ENCODE measurements at regions not wholly inside any gene's neighbourhood (a gene's known extent, or its start where the extent isn't known, plus 50 kb on each side); places are given as distances from the start of the nearest gene placed in this dataset.

DNA sequence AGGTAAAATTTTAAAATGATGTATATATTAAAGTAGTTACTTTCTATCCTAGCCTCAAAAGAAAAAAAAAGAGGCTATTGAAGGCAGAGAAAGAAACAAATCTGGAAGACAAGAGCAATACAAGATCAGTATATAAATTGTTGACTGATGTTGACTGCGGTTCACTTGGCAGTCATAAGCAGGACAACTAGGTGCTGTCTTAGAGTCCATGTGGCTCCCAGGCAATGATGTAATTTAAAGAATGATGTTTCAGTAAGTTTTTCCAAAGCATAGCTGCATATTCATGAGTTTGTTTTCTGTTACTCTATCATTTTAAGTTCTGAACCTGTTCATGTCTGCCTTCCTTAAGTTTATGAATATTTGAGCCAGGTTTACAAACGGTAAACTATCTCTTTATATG is 630.2 kb downstream of the FAT4 start:
- intact Hi-C loops (cut with DNase I): no loop called here
- no peak for ATAC-seq (ENCODE audit: poor library complexity)

DNA sequence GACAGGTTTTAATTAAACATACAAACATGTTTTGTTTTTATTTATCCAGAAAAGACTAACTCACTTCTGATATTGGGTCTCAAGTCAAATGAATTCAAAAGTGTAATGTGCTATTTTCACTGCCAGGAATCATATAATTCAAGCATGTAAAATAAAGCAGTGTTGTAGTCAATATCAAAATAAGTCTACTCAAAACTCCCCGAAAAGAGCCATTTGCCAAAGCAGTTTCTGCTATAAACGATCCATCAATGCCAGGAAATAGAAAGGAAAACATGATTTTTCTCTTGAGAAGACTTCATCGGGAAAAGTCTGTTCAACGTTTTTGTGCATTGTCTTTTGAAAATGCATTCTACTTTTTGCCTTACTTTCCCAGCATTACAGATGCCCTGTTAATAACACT is 633.3 kb downstream of the FAT4 start:
- ATAC-seq (ENCODE audit: poor library complexity): no peak
- intact Hi-C loops (cut with DNase I): no loop called here
- DNase-seq: no peak

More for the DNA sequence above, 630.2 kb downstream of the FAT4 start:
- no peak for DNase-seq

DNA sequence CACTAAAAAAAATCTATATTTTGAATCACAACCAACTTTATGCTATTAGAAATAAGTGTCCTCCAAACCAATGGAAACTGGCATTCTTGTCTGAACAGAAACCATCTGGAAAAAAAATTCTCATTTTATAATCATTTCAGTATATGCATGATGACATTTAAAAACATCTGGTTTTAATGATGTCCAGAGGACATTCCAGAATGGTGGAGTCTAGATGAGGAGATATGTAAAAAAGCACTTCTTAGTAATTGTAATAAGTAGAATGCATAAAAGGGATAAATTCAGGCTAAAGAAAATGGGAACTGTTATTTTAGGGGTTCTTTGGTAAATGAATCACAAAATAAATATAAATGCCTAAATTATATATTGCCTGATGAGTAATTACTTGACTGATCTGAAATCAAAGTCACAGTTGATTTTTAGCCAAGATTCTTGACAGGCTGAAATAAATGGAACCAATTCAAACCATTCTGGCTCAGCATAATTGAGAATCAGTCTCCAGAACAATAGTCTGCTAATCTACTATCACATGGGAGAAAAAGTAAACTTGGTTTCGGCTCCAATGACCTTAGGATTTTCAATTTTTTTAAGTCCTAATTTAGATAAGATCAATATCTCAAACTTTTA is 636.6 kb downstream of the FAT4 start:
- intact Hi-C loops (cut with DNase I): no loop called here
- ATAC-seq (ENCODE audit: poor library complexity) (no peak), DNase-seq (no peak)

DNA sequence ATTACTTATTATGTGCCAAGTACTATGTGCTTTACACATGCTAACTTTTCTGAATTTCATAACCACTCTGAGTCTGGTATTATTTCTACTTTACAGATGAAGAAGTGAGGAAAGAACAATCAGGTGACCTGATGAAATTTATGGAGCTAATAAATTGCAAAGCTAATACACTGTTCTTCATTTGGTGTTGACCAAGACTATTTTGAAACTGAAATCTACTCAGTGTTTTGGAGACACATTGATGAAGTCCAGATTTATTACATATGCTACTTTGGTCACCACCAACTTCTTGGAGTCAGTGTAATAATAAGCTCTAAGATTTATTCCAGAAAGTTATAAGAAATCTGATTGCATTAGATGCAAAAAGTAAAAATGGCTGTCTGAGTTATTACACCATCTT is 637.9 kb downstream of the FAT4 start:
- no peak for ATAC-seq (ENCODE audit: poor library complexity)
- intact Hi-C loops (cut with DNase I): no loop called here
- no peak for DNase-seq

DNA sequence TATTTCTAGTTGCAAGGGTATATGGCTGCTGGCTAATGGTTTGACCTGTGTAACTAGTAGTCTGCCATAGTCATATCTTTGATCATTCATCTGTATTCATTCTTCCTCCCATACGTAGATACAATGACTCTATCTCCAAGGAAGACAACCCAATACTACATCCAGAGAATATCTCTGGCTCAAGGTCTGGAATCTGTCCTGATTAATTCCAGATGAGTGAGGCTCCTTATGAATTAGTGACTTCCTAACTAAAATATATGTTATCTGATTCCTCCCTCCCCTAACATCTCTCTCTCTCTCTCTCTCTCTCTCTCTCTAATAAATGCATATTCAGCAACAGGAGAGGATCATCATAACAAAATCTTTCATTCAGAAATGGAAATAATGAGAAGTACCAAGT is 641.5 kb downstream of the FAT4 start:
- intact Hi-C loops (cut with DNase I): no loop called here
- ATAC-seq (ENCODE audit: poor library complexity) (no peak), DNase-seq (no peak)

DNA sequence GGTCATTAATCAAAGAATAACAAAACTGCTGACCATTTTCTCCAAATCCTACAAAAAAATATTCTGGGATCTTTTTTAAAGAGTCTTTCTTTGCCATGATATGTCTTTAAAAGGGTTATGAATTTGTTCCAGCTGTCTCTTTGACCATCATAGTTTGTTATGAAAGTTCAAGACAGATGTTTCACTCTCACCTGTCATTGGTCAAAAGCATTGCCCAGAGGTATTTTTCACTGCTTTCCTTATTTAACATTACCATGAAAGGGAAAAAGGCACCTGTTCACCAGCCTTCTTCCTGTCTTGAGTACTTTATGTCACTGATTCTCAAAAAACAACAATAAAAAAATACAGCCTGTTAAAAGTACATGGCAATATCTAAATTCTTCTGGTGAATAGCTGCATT is 643.8 kb downstream of the FAT4 start:
- no peak for ATAC-seq (ENCODE audit: poor library complexity)
- DNase-seq: no peak
- intact Hi-C loops (cut with DNase I): no loop called here

DNA sequence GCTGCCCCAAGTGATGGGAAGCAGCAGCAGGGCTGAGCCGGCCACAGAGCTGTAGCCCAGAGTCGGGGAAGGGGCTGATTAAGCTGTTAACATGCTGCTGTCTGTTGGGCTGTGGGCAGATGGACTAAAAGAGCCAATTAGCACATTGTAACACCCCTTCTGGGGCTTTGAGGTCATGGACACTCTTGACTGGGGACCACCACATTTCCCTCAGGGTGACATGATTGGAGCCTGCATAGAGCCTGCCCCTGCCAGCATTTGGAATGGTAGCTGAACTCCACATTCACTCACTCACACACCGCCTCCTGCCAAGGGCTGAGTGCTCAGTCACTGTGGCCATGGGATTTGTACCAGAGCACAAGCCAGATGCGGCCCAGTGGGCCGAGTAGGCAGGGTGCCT is 646.9 kb downstream of the FAT4 start:
- ATAC-seq (ENCODE audit: poor library complexity): no peak
- intact Hi-C loops (cut with DNase I): no loop called here

DNA sequence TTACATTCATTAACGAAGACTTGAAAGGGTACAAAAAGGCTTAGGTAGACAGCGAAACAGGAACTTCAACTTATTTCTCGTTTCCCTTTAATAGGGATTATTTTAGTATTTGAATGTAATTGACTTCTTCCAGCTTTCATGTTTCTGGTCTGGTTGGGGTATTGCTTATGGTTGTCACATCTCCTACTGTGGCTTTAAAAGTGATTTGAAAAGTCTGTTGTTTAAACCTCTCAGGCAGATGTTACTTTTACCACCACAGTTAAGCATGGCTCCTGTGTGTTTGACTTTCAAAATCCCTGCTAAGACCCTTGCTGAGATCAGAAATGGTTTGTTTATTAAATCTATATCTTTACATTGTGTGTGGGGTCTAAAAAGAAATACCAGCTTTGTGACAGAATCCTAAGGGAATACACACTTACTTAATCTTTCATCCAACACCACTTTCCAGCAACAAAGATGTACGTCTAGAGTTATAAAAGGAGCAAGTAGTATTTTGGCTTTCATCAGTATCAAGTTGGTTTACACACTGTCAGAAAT is 661.2 kb downstream of the FAT4 start:
- intact Hi-C loops (cut with DNase I): no loop called here
- no peak for DNase-seq
- no peak for ATAC-seq (ENCODE audit: poor library complexity)

More for the DNA sequence above, 646.9 kb downstream of the FAT4 start:
- DNase-seq: no peak

DNA sequence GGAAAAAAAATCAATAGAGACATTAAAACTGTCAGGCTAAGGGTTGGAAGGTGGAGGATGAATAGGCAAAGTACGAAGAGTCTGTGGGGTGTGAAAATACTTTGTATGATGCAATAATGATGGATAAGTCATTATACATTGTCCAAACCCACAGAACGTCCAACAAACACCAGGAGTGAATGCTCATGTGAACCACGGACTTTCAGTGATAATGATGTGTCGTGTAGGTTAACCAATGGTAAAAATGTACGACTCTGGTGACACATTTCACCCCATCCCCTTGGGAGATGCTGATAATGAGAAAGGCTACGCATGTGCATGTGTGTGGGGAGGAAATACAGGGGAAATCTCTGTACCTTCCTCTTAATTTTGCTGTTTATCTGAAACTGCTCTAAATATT is 665.2 kb downstream of the FAT4 start:
- intact Hi-C loops (cut with DNase I): no loop called here
- DNase-seq (no peak), ATAC-seq (ENCODE audit: poor library complexity) (no peak)

DNA sequence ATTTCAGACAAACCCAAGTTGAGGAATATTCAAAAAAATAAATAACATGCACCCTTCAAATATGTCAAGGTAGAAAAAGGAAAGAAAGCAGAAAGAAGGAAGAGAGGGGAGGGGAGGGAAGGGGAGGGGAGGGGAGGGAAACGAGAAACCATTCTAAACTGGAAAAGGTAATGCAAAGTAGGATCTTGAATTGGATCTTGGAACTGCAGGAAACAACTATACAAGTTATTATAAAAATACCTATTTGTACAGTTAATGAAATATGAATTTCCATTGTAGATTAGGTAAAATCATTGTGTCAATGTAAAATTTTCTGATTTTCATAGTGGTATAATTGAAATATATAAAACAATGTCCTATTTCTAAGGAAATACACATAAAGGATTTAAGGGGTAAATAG is 668.4 kb downstream of the FAT4 start:
- DNase-seq: no peak
- ATAC-seq (ENCODE audit: poor library complexity): no peak
- intact Hi-C loops (cut with DNase I): no loop called here

DNA sequence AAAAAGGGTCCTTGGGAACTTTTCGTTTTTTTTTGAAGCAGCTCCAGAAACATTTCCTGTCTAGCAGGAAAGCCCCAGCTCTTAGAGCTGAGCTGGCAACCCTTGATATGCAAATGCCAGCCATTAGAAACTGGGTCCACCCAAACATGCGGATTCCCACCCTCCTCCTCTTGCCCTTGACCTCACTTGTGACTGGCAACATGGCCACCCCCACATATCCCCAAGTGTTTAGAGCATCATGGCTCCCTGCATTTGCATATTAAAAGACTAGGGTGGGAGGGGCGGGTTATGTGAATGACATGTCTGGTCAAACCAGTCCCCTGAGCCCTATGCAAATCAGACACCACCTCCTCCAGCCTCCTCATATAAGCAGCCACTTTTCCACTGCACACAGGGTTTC is 671.1 kb downstream of the FAT4 start:
- intact Hi-C loops (cut with DNase I): no loop called here
- DNase-seq: no peak
- ATAC-seq (ENCODE audit: poor library complexity): no peak

DNA sequence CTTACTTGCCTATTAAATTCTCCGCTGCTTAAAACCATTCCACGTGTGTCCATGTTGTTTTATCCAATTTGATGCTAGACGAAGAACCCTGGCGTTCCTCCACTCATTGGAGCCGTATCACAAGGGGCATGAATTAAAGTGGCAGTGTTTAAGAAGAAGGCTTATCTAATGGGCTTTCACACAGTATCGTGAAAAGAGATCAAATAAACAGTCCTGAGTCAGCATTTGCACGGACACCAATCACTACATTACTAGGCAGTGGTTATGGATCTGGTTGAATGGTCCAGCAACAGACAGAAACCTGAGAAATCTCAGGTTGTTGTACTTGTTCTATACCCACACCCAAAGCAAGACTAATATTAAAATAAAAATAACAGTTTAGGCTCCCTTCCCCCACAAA is 671.6 kb downstream of the FAT4 start:
- intact Hi-C loops (cut with DNase I): no loop called here
- DNase-seq (no peak), ATAC-seq (ENCODE audit: poor library complexity) (no peak)

DNA sequence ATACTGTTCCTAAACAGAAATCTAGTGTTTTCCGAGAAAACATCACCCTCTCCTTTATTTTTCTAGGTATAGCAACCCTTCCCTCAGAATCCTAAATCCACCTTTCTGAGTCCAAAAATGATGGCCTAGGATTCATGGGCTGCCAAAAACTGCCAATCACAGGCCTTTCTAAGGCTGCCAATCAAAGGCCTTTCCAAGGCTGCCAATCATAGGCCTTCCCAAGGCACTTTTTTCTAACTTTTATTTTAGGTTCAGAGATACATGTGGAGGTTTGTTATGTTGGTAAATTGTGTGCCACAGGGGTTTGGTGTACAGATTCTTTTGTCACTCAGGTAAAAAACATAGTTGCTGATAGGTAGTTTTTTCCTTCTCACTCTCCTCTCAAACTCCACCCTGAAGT is 673.7 kb downstream of the FAT4 start:
- ATAC-seq (ENCODE audit: poor library complexity) (no peak), DNase-seq (no peak)
- intact Hi-C loops (cut with DNase I): no loop called here

DNA sequence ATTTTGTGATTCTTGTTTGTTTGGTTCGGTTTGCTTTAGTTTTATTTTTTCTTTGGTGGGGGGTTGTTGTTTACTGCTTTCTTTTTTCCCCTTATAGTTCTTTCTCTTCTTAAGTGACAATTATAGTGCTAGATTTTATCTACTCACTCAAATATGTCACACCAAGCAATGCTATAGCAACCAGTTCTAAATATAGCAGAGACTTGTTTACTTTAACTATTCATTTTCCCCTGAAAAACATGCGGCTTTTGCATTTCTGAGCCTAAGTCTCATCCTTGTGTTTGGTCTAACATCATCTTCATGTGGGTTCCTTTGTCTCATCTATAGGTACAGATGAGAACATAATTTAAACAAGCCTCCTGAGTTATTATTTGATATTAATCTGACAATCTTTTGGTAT is 676.6 kb downstream of the FAT4 start:
- no peak for ATAC-seq (ENCODE audit: poor library complexity)
- intact Hi-C loops (cut with DNase I): no loop called here

DNA sequence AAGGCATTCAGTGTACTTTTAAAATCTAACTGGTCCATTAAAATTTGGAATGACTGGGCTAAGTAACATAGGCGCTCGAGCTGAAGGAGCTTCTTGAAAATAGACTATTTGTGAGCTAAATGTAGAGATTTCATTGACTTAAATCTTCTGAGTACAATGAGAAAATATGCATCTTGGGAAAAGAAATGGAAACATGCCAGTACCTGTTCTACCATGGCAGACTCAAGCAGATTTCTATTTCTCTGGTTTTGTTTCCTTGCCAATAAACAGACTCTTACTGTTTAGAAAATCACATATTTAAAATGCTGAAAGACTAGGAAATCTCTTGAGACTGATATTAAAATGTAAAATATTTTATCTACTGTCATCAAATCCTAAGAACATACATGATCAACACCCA is 678.1 kb downstream of the FAT4 start:
- DNase-seq: no peak
- intact Hi-C loops (cut with DNase I): no loop called here
- no peak for ATAC-seq (ENCODE audit: poor library complexity)

More for the DNA sequence above, 676.6 kb downstream of the FAT4 start:
- no peak for DNase-seq

DNA sequence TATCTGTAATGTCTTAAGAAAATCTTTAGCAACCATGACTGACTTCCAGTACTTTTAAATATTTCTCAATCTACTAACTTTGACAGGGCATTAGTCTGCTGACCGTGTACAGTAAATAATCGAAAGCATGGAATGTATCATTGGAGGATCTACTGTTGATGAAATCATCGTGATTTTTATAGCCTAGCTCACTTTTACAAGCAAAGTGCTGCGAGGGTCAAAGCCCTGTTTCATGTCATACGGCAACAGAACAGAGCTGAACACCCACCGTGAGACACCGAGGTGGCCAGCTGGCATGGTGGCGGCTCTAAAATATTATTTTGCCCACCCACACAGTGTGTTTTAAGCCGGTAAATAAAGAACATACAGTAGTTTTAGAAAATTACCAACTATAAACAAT is 679.3 kb downstream of the FAT4 start:
- no peak for ATAC-seq (ENCODE audit: poor library complexity)
- DNase-seq: no peak
- intact Hi-C loops (cut with DNase I): no loop called here

DNA sequence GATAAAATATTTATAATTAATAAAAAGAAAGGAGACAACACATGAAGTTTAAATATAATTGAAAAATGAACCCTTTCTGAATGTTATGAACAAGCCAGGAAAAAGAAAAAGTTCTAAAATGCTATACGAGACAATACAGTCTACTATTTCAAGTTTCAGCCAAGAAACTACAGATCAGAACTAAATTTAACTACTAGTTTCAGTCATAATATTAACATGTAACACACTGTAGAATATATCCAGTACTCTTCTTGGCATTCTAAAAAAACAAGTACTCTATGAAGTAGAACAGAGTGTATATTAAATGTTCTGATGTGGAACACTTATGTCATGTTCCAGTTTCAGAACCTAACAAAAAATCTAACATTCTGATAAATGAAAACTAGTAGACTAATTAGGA is 679.7 kb downstream of the FAT4 start:
- DNase-seq (no peak), ATAC-seq (ENCODE audit: poor library complexity) (no peak)
- intact Hi-C loops (cut with DNase I): no loop called here

DNA sequence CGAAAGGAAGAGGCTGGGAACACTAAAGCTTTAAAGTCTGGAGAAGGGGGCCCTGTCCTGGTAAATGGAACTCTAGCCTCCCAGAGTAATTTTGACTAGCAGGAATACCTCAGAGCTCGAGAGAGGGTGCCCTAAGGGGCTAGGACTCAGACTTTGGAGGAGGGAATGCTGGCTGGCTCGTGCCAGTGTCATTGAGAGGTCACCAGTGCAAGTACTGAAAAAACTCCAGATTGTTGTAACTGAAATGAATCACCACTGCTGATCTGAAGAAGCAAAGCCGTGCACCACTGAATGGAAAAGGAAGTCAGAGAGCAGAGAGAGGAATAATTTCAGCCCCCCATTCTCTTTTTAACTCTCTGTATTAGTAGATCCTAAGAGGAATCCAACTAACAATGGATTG is 690.2 kb downstream of the FAT4 start:
- intact Hi-C loops (cut with DNase I): no loop called here
- no peak for DNase-seq
- no peak for ATAC-seq (ENCODE audit: poor library complexity)

DNA sequence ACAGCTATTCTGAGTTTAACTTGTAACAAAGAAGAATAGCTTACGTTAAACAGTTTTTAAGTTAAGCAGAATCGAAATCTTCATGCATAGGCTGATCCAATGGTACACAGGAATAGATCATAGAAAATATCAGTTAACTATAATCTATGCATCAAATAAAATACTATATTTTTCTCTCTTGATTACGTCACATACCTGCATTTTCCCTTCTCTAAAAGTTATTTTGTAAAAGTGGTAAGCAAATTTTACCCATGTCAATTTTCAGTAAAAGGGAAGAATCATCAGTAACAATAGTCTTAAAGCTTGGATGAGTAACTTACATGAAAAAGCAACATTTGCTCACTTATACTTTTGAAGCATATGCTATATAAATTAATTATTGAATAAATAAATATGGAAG is 692.4 kb downstream of the FAT4 start:
- ATAC-seq (ENCODE audit: poor library complexity) (no peak), DNase-seq (no peak)
- intact Hi-C loops (cut with DNase I): no loop called here

DNA sequence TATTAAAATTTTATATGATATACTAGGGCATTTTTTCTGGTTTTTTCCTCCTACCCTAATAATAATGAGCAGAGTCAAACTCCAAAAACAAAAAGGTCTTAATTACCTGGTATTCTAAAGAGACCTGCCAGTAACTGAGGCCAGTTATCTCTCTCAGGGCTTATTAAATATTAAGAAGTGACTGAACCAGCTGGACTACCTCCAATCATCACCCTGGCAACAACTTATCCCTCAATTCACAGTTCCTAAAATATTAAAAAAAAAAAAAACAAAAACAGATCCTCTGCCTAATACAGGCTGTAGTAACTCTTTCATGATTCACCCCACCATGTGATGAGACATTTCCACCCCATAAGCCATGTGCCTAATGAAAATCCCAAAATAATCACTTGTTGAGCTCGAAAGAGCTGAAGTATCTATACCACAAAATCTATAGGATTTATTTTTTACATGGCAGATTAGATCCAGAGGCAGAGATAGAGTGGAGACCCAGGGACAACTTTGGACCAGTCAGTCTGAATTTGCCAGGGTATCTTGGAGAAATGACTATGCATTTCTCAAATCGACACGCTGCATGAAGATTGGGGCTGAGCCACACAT is 698.0 kb downstream of the FAT4 start:
- no peak for ATAC-seq (ENCODE audit: poor library complexity)
- intact Hi-C loops (cut with DNase I): no loop called here
- no peak for DNase-seq

DNA sequence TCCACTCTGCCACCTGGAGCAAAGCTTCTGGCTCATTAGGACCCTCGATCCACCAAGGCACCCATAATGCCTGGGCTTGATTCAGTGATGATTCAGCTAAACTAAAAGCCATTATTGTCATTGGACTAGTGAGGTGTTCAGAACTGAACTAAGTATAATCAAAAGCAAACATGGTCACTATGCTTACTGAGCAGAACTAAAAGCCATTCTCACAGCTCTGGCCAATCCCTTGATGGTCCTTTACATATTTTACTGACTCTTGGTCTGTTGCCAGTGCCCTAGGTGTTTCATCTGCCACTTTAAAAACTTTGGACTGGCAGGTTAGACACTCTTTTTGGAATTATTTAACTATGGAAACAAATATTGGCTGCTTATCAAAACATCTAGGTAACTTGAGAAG is 703.5 kb downstream of the FAT4 start:
- ATAC-seq (ENCODE audit: poor library complexity) (no peak), DNase-seq (no peak)
- intact Hi-C loops (cut with DNase I): no loop called here

Measured in Right ventricle myocardium superior (tissue), 1 donor.